GM23338 (cell line): ENCODE measurements at regions not wholly inside any gene's neighbourhood (a gene's known extent, or its start where the extent isn't known, plus 50 kb on each side); places are given as distances from the start of the nearest gene placed in this dataset.

Experiments
- ATAC-seq: fragments of 200-7000 bp; cut with Tn5 transposase; 3 replicates; pipeline ENCODE4 v1.9.1; 2020
- DNase-seq: peaks from one replicate; pipeline ENCODE4 v3.0.0-alpha.2; 2015; ENCODE audit warnings: low spot score
- H2AFZ ChIP-seq: fragments of 200-600 bp; sonication (generic); 2 replicates; pipeline ENCODE4 v1.8.0; 2016; ENCODE audit warnings: antibody characterized with exemption, mild to moderate bottlenecking, moderate library complexity
- H3F3A ChIP-seq: fragments of 200-600 bp; sonication (generic); replicated peaks from 2 replicates; pipeline ENCODE4 v1.8.0; 2017; ENCODE audit warnings: antibody characterized with exemption, mixed run types, low read depth
- H3K27ac ChIP-seq: fragments of 200-600 bp; sonication (generic); 2 replicates; pipeline ENCODE4 v1.6.1; 2016; ENCODE audit warnings: low read depth
- H3K27me3 ChIP-seq: fragments of 200-600 bp; sonication (generic); 2 replicates; pipeline ENCODE4 v1.8.0; 2016; ENCODE audit warnings: mild to moderate bottlenecking, mixed run types, moderate library complexity; ENCODE audit not compliant: insufficient read depth
- H3K36me3 ChIP-seq: fragments of 200-600 bp; sonication (generic); 2 replicates; pipeline ENCODE4 v1.8.0; 2016; ENCODE audit warnings: mild to moderate bottlenecking; ENCODE audit not compliant: insufficient read depth
- H3K4me1 ChIP-seq: fragments of 200-600 bp; sonication (generic); 2 replicates; pipeline ENCODE4 v1.8.0; 2016; ENCODE audit warnings: mild to moderate bottlenecking, moderate library complexity; ENCODE audit not compliant: insufficient read depth
- H3K4me2 ChIP-seq: fragments of 200-600 bp; sonication (generic); 2 replicates; pipeline ENCODE4 v1.7.1; 2017; ENCODE audit warnings: mixed run types
- H3K4me3 ChIP-seq: fragments of 200-600 bp; sonication (generic); 2 replicates; pipeline ENCODE4 v1.6.1; 2016; ENCODE audit warnings: mixed run types
- H3K79me2 ChIP-seq: fragments of 200-600 bp; sonication (generic); replicated peaks from 2 replicates; pipeline ENCODE4 v1.8.0; 2017; ENCODE audit warnings: mild to moderate bottlenecking; ENCODE audit not compliant: insufficient read depth
- H3K9me2 ChIP-seq: fragments of 200-600 bp; sonication (generic); 2 replicates; pipeline ENCODE4 v1.8.0; 2017; ENCODE audit not compliant: insufficient read depth
- H4K20me1 ChIP-seq: fragments of 200-600 bp; sonication (generic); replicated peaks from 2 replicates; pipeline ENCODE4 v1.8.0; 2017; ENCODE audit warnings: mild to moderate bottlenecking; ENCODE audit not compliant: insufficient read depth
- H3K27ac Mint-ChIP-seq: 2 replicates; pipeline ENCODE4 v1.8.0; 2020; ENCODE audit warnings: inconsistent platforms, mild to moderate bottlenecking, moderate library complexity, mixed read lengths
- H3K27me3 Mint-ChIP-seq: 3 replicates; pipeline ENCODE4 v1.8.0; 2022; ENCODE audit warnings: low read depth, mild to moderate bottlenecking, moderate library complexity, mixed read lengths, inconsistent platforms; ENCODE audit not compliant: insufficient read depth, poor library complexity
- H3K36me3 Mint-ChIP-seq: 3 replicates; pipeline ENCODE4 v1.8.0; 2021; ENCODE audit warnings: low read depth, mild to moderate bottlenecking, inconsistent platforms, moderate library complexity, mixed read lengths
- H3K4me1 Mint-ChIP-seq: 3 replicates; pipeline ENCODE4 v1.8.0; 2020; ENCODE audit warnings: mild to moderate bottlenecking, inconsistent platforms, mixed read lengths
- H3K4me3 Mint-ChIP-seq: 3 replicates; pipeline ENCODE4 v1.8.0; 2021; ENCODE audit warnings: moderate library complexity, mild to moderate bottlenecking, inconsistent platforms, mixed read lengths
- H3K9me3 Mint-ChIP-seq: 3 replicates; pipeline ENCODE4 v1.8.0; 2020; ENCODE audit warnings: moderate library complexity, mild to moderate bottlenecking, inconsistent platforms, mixed read lengths
- ETS1 ChIP-seq: IDR thresholded peaks from 2 replicates; pipeline ENCODE4 v1.6.1; 2016; ENCODE audit warnings: antibody characterized with exemption
- EZH2phosphoT487 ChIP-seq: fragments of 200-600 bp; sonication (generic); IDR thresholded peaks from one replicate; pipeline ENCODE4 v1.8.1; 2018; ENCODE audit warnings: antibody characterized with exemption; ENCODE audit not compliant: unreplicated experiment
- POLR2AphosphoS5 ChIP-seq: IDR thresholded peaks from 2 replicates; pipeline ENCODE4 v1.6.1; 2016; ENCODE audit warnings: antibody characterized with exemption, low read depth
- STAT1 ChIP-seq: IDR thresholded peaks from one replicate; pipeline ENCODE4 v1.6.1; 2016; ENCODE audit warnings: antibody characterized with exemption; ENCODE audit not compliant: unreplicated experiment
- ZNF462 ChIP-seq: fragments of 250-450 bp; sonication (Bioruptor Pico); IDR thresholded peaks from 2 replicates; pipeline ENCODE4 v1.5.0; 2020; ENCODE audit warnings: mild to moderate bottlenecking, moderate library complexity

GRCh38 chr13:107466326-107467099 is 748.8 kb downstream of the LIG4 start:
- no peak overlapping the region for H3K27ac ChIP-seq
- no peak overlapping the region for H3K4me3 Mint-ChIP-seq
- no peaks in the 10 kb centered on the region for H3K36me3 ChIP-seq
- H2AFZ ChIP-seq: no peak overlapping the region
- H4K20me1 ChIP-seq: no peaks in the 10 kb centered on the region
- H3K4me2 ChIP-seq: no peak overlapping the region
- no peaks in the 10 kb centered on the region for H3F3A ChIP-seq
- H3K27ac Mint-ChIP-seq: no peak overlapping the region
- no peaks in the 10 kb centered on the region for H3K9me2 ChIP-seq
- peaks cover 1% of the 10 kb centered on the region for H3K27me3 Mint-ChIP-seq
- TF ChIP-seq ETS1 (no peak), POLR2AphosphoS5 (no peak), STAT1 (no peak), ZNF462 (no peak), EZH2phosphoT487 (no peak)
- H3K79me2 ChIP-seq: no peaks in the 10 kb centered on the region
- H3K27me3 ChIP-seq: no peaks in the 10 kb centered on the region
- H3K36me3 Mint-ChIP-seq: no peaks in the 10 kb centered on the region
- H3K4me3 ChIP-seq: no peak overlapping the region
- H3K9me3 Mint-ChIP-seq: no peaks in the 10 kb centered on the region
- no peaks in the 10 kb centered on the region for H3K4me1 ChIP-seq
- ATAC-seq: no peak
- H3K4me1 Mint-ChIP-seq: no peaks in the 10 kb centered on the region
- DNase-seq: no peak
